Keratinocyte (primary cell): ENCODE measurements at regions not wholly inside any gene's neighbourhood (a gene's known extent, or its start where the extent isn't known, plus 50 kb on each side); places are given as distances from the start of the nearest gene placed in this dataset.

Source experiments
- DNase-seq: peaks from one replicate; pipeline ENCODE4 v3.0.0-alpha.2; 2011; ENCODE audit warnings: low read depth, missing footprints, low spot score
- FAIRE-seq: peaks from 2 replicates; lab custom pipeline; 2011; peaks lifted over from hg19 to GRCh38; lab: Jason Lieb, UNC
- H2AFZ ChIP-seq: 2 replicates; pipeline ENCODE4 v1.6.0; 2012; ENCODE audit warnings: low read length, control low read depth, inconsistent platforms; ENCODE audit not compliant: control insufficient read depth
- H3K27ac ChIP-seq: 2 replicates; pipeline ENCODE4 v1.5.1; 2011; ENCODE audit warnings: low read length; ENCODE audit not compliant: control insufficient read depth, insufficient read depth
- H3K27me3 ChIP-seq: 3 replicates; pipeline ENCODE4 v1.6.0; 2011; ENCODE audit warnings: low read length; ENCODE audit not compliant: control insufficient read depth, insufficient read depth; ENCODE audit errors: extremely low read depth
- H3K36me3 ChIP-seq, 2 experiments: 2 replicates in 1 of 2; 3 replicates in 1 of 2; pipeline ENCODE4 v1.5.1; 2011; ENCODE audit warnings: low read length in 2 of 2, mild to moderate bottlenecking in 1 of 2; ENCODE audit not compliant: control insufficient read depth in 2 of 2, insufficient read depth in 2 of 2; ENCODE audit errors: extremely low read depth in 1 of 2
- H3K4me1 ChIP-seq: 3 replicates; pipeline ENCODE4 v1.5.1; 2011; ENCODE audit warnings: low read length; ENCODE audit not compliant: control insufficient read depth, insufficient read depth; ENCODE audit errors: extremely low read depth
- H3K4me2 ChIP-seq: 3 replicates; pipeline ENCODE4 v1.6.0; 2011; ENCODE audit warnings: low read depth, low read length; ENCODE audit not compliant: control insufficient read depth, insufficient read depth; ENCODE audit errors: extremely low read depth
- H3K4me3 ChIP-seq, 3 experiments: fragments of 200-600 bp in 1 of 3; sonication (generic) in 1 of 3; 2 replicates in 2 of 3; 3 replicates in 1 of 3; pipeline ENCODE4 v1.5.1; 2011 to 2016; ENCODE audit warnings: low read length in 3 of 3, mild to moderate bottlenecking in 3 of 3, control low read depth in 2 of 3, inconsistent platforms in 1 of 3, low read depth in 1 of 3, mixed read lengths in 1 of 3, mixed run types in 1 of 3, moderate library complexity in 1 of 3; ENCODE audit not compliant: control insufficient read depth in 2 of 3, insufficient read depth in 2 of 3; ENCODE audit errors: extremely low read depth in 1 of 3
- H3K79me2 ChIP-seq: 2 replicates; pipeline ENCODE4 v1.6.0; 2012; ENCODE audit warnings: low read length; ENCODE audit not compliant: control insufficient read depth, insufficient read depth
- H3K9ac ChIP-seq: 3 replicates; pipeline ENCODE4 v1.6.0; 2011; ENCODE audit warnings: low read length; ENCODE audit not compliant: control insufficient read depth, insufficient read depth; ENCODE audit errors: extremely low read depth
- H3K9me1 ChIP-seq: 3 replicates; pipeline ENCODE4 v1.6.0; 2011; ENCODE audit warnings: low read length; ENCODE audit not compliant: control insufficient read depth, insufficient read depth; ENCODE audit errors: extremely low read depth
- H3K9me3 ChIP-seq: 2 replicates; pipeline ENCODE4 v1.5.1; 2012; ENCODE audit warnings: low read depth, low read length; ENCODE audit not compliant: control insufficient read depth
- H4K20me1 ChIP-seq: 3 replicates; pipeline ENCODE4 v1.6.0; 2011; ENCODE audit warnings: low read length; ENCODE audit not compliant: control insufficient read depth, insufficient read depth; ENCODE audit errors: extremely low read depth
- EZH2 ChIP-seq: IDR thresholded peaks from one replicate; pipeline ENCODE4 v1.6.1; 2012; ENCODE audit warnings: inconsistent platforms, mild to moderate bottlenecking, low read length, moderate library complexity
- dilution Hi-C: fragments of 300-500 bp; cut with MboI; formaldehyde crosslinking; loops from one replicate; pipeline ENCODE4 v1.7.0; 2020; ENCODE audit warnings: low sequenced_read_pairs; ENCODE audit not compliant: extremely low pct_ligation_motif_present
- TF ChIP-seq, protein P1 (sequence below), 3 experiments: IDR thresholded peaks in 1 of 3; conservative IDR thresholded peaks in 1 of 3; optimal IDR thresholded peaks in 1 of 3; 2 replicates in 2 of 3; 3 replicates in 1 of 3; pipeline versions ENCODE3 to v1.5.1; 2011; ENCODE audit warnings: low read length in 3 of 3, mild to moderate bottlenecking in 3 of 3, moderate library complexity in 2 of 3, control low read depth in 1 of 3, inconsistent platforms in 1 of 3; ENCODE audit not compliant: insufficient read depth in 2 of 3; ENCODE audit errors: extremely low read depth in 1 of 3

DNA sequence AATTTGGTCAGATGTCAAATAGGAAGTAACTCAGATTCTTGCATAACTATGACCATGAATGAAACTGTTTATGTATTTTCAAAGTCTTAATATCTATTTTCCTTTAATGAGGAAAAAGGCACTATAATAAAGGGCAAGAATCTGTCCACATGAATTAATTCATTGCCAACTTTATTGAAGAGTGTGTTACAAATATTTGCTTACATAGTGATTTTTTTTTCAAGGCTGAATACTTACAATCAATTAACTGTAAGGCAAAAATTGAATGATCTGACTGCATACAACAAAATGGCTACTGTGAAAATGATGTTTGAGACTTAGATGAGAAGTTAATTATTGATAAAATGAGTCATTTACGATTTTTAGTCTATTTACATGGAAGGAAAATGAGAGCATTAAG, 475.0 kb downstream of the DNAJB9 start:
- Histone ChIP-seq H3K27ac (no peak overlapping the region), H3K27me3 (no peaks in the 10 kb centered on the region), H3K4me3 (no peak overlapping the region), H3K4me2 (no peak overlapping the region), H3K4me1 (no peaks in the 10 kb centered on the region), H4K20me1 (no peaks in the 10 kb centered on the region), H3K9ac (no peak overlapping the region), H2AFZ (no peak overlapping the region), H3K9me1 (no peaks in the 10 kb centered on the region), H3K36me3 (no peaks in the 10 kb centered on the region), H3K9me3 (no peaks in the 10 kb centered on the region), H3K79me2 (no peaks in the 10 kb centered on the region)
- TF ChIP-seq EZH2: no peak
- TF ChIP-seq, protein P1, sequence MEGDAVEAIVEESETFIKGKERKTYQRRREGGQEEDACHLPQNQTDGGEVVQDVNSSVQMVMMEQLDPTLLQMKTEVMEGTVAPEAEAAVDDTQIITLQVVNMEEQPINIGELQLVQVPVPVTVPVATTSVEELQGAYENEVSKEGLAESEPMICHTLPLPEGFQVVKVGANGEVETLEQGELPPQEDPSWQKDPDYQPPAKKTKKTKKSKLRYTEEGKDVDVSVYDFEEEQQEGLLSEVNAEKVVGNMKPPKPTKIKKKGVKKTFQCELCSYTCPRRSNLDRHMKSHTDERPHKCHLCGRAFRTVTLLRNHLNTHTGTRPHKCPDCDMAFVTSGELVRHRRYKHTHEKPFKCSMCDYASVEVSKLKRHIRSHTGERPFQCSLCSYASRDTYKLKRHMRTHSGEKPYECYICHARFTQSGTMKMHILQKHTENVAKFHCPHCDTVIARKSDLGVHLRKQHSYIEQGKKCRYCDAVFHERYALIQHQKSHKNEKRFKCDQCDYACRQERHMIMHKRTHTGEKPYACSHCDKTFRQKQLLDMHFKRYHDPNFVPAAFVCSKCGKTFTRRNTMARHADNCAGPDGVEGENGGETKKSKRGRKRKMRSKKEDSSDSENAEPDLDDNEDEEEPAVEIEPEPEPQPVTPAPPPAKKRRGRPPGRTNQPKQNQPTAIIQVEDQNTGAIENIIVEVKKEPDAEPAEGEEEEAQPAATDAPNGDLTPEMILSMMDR (optimal IDR thresholded peaks at IDR 0.05 in 1 of 3, IDR thresholded peaks at IDR 0.05 in 1 of 3, conservative IDR thresholded peaks at IDR 0.05 in 1 of 3; ENCODE audit: extremely low read depth in 1 of 3, insufficient read depth in 2 of 3, low read length in 3 of 3): no peak
- dilution Hi-C loops: no loop called here
- DNase-seq: no peak
- no peak for FAIRE-seq

GRCh38 chr7:109049366-109049765, 479.7 kb downstream of the DNAJB9 start:
- no peak overlapping the region for H3K4me3 ChIP-seq
- FAIRE-seq (no peak), DNase-seq (no peak)
- H2AFZ ChIP-seq: no peak overlapping the region
- H3K36me3 ChIP-seq: no peaks in the 10 kb centered on the region
- dilution Hi-C loops: no loop called here
- H3K9me3 ChIP-seq: no peaks in the 10 kb centered on the region
- H3K27ac ChIP-seq: no peak overlapping the region
- no peaks in the 10 kb centered on the region for H3K79me2 ChIP-seq
- H3K9ac ChIP-seq: no peak overlapping the region
- no peak overlapping the region for H3K4me2 ChIP-seq
- H3K27me3 ChIP-seq: no peaks in the 10 kb centered on the region
- H3K4me1 ChIP-seq: no peaks in the 10 kb centered on the region
- no peaks in the 10 kb centered on the region for H3K9me1 ChIP-seq
- no peaks in the 10 kb centered on the region for H4K20me1 ChIP-seq
- TF ChIP-seq EZH2: no peak
- TF ChIP-seq, protein P1 (optimal IDR thresholded peaks at IDR 0.05 in 1 of 3, IDR thresholded peaks at IDR 0.05 in 1 of 3, conservative IDR thresholded peaks at IDR 0.05 in 1 of 3; ENCODE audit: extremely low read depth in 1 of 3, insufficient read depth in 2 of 3, low read length in 3 of 3): no peak
